Activated B cell treated with CpG ODN at 0.5 μM for 24 hours (primary cell): ENCODE measurements at regions not wholly inside any gene's neighbourhood (a gene's known extent, or its start where the extent isn't known, plus 50 kb on each side); places are given as distances from the start of the nearest gene placed in this dataset.

Experiments
- ATAC-seq: fragments of 200-7000 bp; cut with Tn5 transposase; one replicate; pipeline ENCODE4 v1.10.0; 2021; ENCODE audit warnings: low read depth, mild to moderate bottlenecking, moderate library complexity
- CTCF ChIA-PET: fragments of 350-600 bp; sonication (Branson Sonifier 250); formaldehyde crosslinking; loops from one replicate; lab custom pipeline; 2021; ENCODE audit warnings: antibody characterized with exemption; lab: Charles Lee
- POLR2A ChIA-PET: fragments of 350-600 bp; sonication (Branson Sonifier 250); formaldehyde crosslinking; loops from one replicate; lab custom pipeline; 2021; ENCODE audit warnings: antibody characterized with exemption; lab: Charles Lee
- DNase-seq: peaks from one replicate; pipeline ENCODE4 v3.0.0; 2022
- H3K27ac Mint-ChIP-seq: one replicate; pipeline ENCODE4 v1.8.0; 2020; ENCODE audit warnings: mixed read lengths
- H3K27me3 Mint-ChIP-seq: one replicate; pipeline ENCODE4 v1.8.0; 2021; ENCODE audit warnings: mixed read lengths
- H3K36me3 Mint-ChIP-seq: one replicate; pipeline ENCODE4 v1.8.0; 2021; ENCODE audit warnings: low read depth, mixed read lengths
- H3K4me1 Mint-ChIP-seq: one replicate; pipeline ENCODE4 v1.8.0; 2021; ENCODE audit warnings: mixed read lengths
- H3K4me3 Mint-ChIP-seq: one replicate; pipeline ENCODE4 v1.8.0; 2020; ENCODE audit warnings: mild to moderate bottlenecking, mixed read lengths
- H3K9me3 Mint-ChIP-seq: one replicate; pipeline ENCODE4 v1.8.0; 2020; ENCODE audit warnings: mixed read lengths
- CTCF ChIP-seq: fragments of 200-600 bp; IDR thresholded peaks from one replicate; pipeline ENCODE4 v1.8.0; 2022; ENCODE audit warnings: antibody characterized with exemption, mild to moderate bottlenecking
- intact Hi-C: fragments of 100-400 bp; cut with micrococcal nuclease; formaldehyde crosslinking; loops from one replicate; pipeline ENCODE4 v1.15.1; 2024

- ChIA-PET CTCF (no interaction called here), POLR2A (no interaction called here)
- no peak for TF ChIP-seq CTCF
- H3K27me3 Mint-ChIP-seq = peaks cover 12% of the 10 kb centered on the region
- H3K4me3 Mint-ChIP-seq = no peak overlapping the region
- H3K9me3 Mint-ChIP-seq = no peaks in the 10 kb centered on the region
- no peaks in the 10 kb centered on the region for H3K4me1 Mint-ChIP-seq
- no peaks in the 10 kb centered on the region for H3K36me3 Mint-ChIP-seq
- intact Hi-C loops = no loop called here
- no peak overlapping the region for H3K27ac Mint-ChIP-seq
- ATAC-seq = no peak
- DNase-seq = no peak
Observed at GRCh38 chr14:59103396-59103795, 85.1 kb upstream of the DAAM1 start.

- Mint-ChIP-seq H3K4me1 (no peaks in the 10 kb centered on the region), H3K27ac (no peak overlapping the region), H3K4me3 (no peak overlapping the region), H3K27me3 (peaks cover 11% of the 10 kb centered on the region), H3K36me3 (no peaks in the 10 kb centered on the region), H3K9me3 (no peaks in the 10 kb centered on the region)
- DNase-seq = no peak
- ChIA-PET POLR2A (no interaction called here), CTCF (no interaction called here)
- intact Hi-C loops = no loop called here
- no peak for ATAC-seq
- no peak for TF ChIP-seq CTCF
Observed at GRCh38 chr14:59107819-59108218, 80.6 kb upstream of the DAAM1 start.

- Mint-ChIP-seq H3K27ac (no peak overlapping the region), H3K27me3 (peaks cover 5% of the 10 kb centered on the region), H3K36me3 (no peaks in the 10 kb centered on the region), H3K9me3 (no peaks in the 10 kb centered on the region), H3K4me3 (no peak overlapping the region), H3K4me1 (no peaks in the 10 kb centered on the region)
- ATAC-seq (no peak), DNase-seq (no peak)
- intact Hi-C loops = no loop called here
- no peak for TF ChIP-seq CTCF
- ChIA-PET POLR2A (no interaction called here), CTCF (no interaction called here)
Observed at GRCh38 chr14:59116984-59117415, 71.5 kb upstream of the DAAM1 start.

GRCh38 chr14:59117754-59118528 is 70.5 kb upstream of the DAAM1 start:
- ChIA-PET POLR2A (no interaction called here), CTCF (no interaction called here)
- Mint-ChIP-seq H3K9me3 (no peaks in the 10 kb centered on the region), H3K4me3 (no peak overlapping the region), H3K27me3 (peaks cover 2% of the 10 kb centered on the region), H3K27ac (no peak overlapping the region), H3K4me1 (no peaks in the 10 kb centered on the region), H3K36me3 (no peaks in the 10 kb centered on the region)
- ATAC-seq (no peak), DNase-seq (no peak)
- intact Hi-C loops = no loop called here
- TF ChIP-seq CTCF = no peak

- Mint-ChIP-seq H3K36me3 (no peaks in the 10 kb centered on the region), H3K9me3 (no peaks in the 10 kb centered on the region), H3K4me3 (no peak overlapping the region), H3K4me1 (no peaks in the 10 kb centered on the region), H3K27ac (no peak overlapping the region), H3K27me3 (peaks cover 2% of the 10 kb centered on the region)
- ChIA-PET CTCF (interaction anchor here (1.2 to 2.1 kb wide), 3 partner anchors 12 to 620 kb away, joined by 3 to 6 read pairs (median 4); partner anchors contain the start of gene CCDC175), POLR2A (no interaction called here)
- no peak for TF ChIP-seq CTCF
- ATAC-seq (no peak), DNase-seq (no peak)
- intact Hi-C loops = loop anchor here (10.0 kb wide), 1 partner anchor 234 kb away; no protein-coding TSS in a partner anchor
Observed at GRCh38 chr14:59120921-59121320, 67.5 kb upstream of the DAAM1 start.
